SK-N-SH (cell line): ENCODE measurements at regions not wholly inside any gene's neighbourhood (a gene's known extent, or its start where the extent isn't known, plus 50 kb on each side); places are given as distances from the start of the nearest gene placed in this dataset.

Source experiments
- CHD2 ChIP-seq: fragments of 150-350 bp; IDR thresholded peaks from 2 replicates; pipeline ENCODE4 v1.6.1; 2018; ENCODE audit warnings: low read length; ENCODE audit not compliant: partially characterized antibody
- CTCF ChIP-seq: fragments of 200-600 bp; sonication (generic); IDR thresholded peaks from 2 replicates; pipeline ENCODE4 v1.6.1; 2017; ENCODE audit warnings: antibody characterized with exemption, mild to moderate bottlenecking, moderate library complexity
- EZH2phosphoT487 ChIP-seq: fragments of 200-600 bp; sonication (generic); IDR thresholded peaks from 2 replicates; pipeline ENCODE4 v1.6.1; 2017; ENCODE audit warnings: low read depth, mixed run types, mild to moderate bottlenecking, antibody characterized with exemption, moderate library complexity, borderline replicate concordance
- IRF3 ChIP-seq: fragments of 150-350 bp; IDR thresholded peaks from 2 replicates; pipeline ENCODE4 v1.6.1; 2016; ENCODE audit warnings: mild to moderate bottlenecking, low read depth, low read length
- MAX ChIP-seq: IDR thresholded peaks from 2 replicates; pipeline ENCODE4 v1.4.0; 2012; ENCODE audit warnings: low read depth
- MEF2A ChIP-seq: IDR thresholded peaks from 2 replicates; pipeline ENCODE4 v1.4.0; 2012; ENCODE audit warnings: low read depth, borderline replicate concordance
- NFIC ChIP-seq: IDR thresholded peaks from 2 replicates; pipeline ENCODE4 v1.4.0; 2012; ENCODE audit warnings: borderline replicate concordance
- POLR2AphosphoS5 ChIP-seq: IDR thresholded peaks from 2 replicates; pipeline ENCODE4 v1.6.1; 2012; ENCODE audit warnings: low read depth, low read length
- RAD21 ChIP-seq: IDR thresholded peaks from 2 replicates; pipeline ENCODE4 v1.6.1; 2012; ENCODE audit warnings: mild to moderate bottlenecking, low read length
- REST ChIP-seq: IDR thresholded peaks from 2 replicates; pipeline ENCODE4 v1.6.1; 2012; ENCODE audit warnings: mild to moderate bottlenecking, low read depth, low read length, moderate library complexity
- TCF12 ChIP-seq: IDR thresholded peaks from 2 replicates; pipeline ENCODE4 v1.4.0; 2012
- TEAD4 ChIP-seq: IDR thresholded peaks from 2 replicates; pipeline ENCODE4 v1.4.0; 2012; ENCODE audit warnings: mild to moderate bottlenecking, borderline replicate concordance; ENCODE audit not compliant: insufficient read depth
- USF1 ChIP-seq: IDR thresholded peaks from 2 replicates; pipeline ENCODE4 v1.4.0; 2012; ENCODE audit warnings: low read depth, borderline replicate concordance

GRCh38 chr12:105567061-105567460 lies 236.6 kb downstream of the C12orf75 start:
- TF ChIP-seq CTCF (no peak), MAX (no peak), RAD21 (no peak), TCF12 (no peak), NFIC (no peak), EZH2phosphoT487 (no peak), IRF3 (no peak), TEAD4 (no peak), MEF2A (no peak), USF1 (no peak), CHD2 (no peak), REST (no peak), POLR2AphosphoS5 (no peak)
